Kasumi-1 (cell line): ENCODE measurements at regions not wholly inside any gene's neighbourhood (a gene's known extent, or its start where the extent isn't known, plus 50 kb on each side); places are given as distances from the start of the nearest gene placed in this dataset.

Experiments
- DNase-seq, 2 experiments: peaks; one replicate each; lab custom pipeline; 2025; lab: John Stamatoyannopoulos, UW

DNA sequence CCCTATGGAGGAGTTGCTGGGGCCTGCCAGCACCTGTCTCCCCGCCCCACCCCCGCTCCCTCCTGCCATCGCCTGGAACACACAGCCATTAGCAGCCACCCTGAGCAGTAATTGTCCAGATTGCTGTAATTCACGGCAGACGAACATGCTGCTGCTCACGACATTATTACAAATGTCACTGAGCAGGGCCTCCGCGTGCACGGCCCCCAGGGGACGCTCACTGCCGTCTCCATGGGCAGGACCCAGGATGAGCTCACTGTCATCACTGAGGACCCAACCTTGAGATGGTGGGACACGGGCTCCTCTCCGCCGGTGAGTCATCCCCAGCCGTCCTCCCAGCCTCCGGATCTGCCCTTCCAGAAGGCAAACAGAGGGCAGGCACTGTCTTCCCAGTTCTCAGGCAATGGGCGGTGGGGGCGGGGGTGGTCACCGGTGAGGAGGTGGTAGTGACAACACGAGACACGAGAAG, 100.4 kb downstream of the RFLNA start:
- DNase-seq: no peak

DNA sequence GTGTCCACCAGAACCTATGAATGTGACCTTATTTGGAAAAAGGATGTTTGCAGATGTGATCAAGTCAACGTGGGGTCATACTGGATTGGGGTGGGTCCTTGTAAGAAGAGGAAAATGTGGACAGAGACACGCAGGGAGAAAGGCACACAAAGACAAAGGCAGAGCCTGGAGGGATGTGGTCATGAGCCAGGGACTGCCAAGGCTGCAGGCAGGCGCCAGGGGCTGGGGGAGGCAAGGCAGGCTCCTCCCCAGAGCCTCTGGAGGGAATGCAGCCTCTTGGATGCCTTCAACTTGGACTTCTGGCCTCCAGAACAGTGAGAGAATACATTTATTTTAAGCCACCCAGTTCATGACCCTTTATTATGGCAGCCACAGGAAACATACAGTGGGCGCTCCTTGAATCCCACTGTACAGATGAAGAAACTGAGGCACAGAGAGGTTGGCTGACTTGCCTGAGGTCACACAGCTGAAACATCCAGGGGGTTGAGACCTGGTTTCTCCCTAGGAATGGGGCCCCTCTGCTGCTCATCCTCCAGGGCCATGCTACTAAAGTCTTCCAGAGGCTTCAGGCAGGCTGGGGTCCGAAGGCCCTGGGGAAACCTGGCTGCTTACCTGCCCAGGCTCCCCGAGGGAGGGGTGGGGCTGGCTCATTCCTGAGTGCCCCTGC, 99.7 kb downstream of the RFLNA start:
- no peak for DNase-seq

DNA sequence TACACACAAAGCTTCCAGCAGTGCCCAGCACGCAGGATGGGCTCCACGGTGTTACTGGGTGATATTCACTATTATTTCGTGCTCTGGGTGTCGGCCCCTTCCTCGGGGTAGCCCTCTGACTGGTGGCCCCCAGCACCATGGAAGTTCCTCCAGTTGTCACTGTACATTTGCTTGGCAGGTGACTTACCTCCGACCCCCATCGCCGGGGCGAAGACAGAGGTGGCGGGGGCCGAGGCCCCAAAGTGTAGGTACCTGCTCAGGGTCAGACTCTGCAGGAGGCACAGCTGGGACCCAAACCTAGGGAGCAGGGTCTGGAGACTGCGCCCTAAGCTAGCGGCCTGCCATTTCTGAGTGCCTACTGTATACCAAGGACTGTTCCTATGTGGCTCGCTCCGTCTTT, 98.9 kb downstream of the RFLNA start:
- no peak for DNase-seq

DNA sequence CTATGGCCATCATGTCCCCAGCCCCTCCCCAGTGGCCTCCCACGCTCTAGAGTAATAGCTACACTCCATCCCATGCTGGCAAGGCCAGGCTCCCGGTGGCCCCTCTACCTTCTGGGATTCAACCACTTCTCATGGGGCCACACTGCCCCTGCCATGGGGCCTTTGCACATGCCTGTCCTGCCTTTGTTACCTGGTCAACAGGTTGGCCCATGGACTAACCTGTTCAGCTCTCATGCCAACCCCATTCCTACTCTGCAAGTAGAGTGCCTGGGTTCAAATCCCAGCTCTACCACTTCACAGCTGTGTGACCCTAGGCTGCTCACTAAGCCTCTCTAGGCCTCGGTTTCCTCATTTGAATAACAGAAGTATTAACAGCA, 98.5 kb downstream of the RFLNA start:
- no peak for DNase-seq

DNA sequence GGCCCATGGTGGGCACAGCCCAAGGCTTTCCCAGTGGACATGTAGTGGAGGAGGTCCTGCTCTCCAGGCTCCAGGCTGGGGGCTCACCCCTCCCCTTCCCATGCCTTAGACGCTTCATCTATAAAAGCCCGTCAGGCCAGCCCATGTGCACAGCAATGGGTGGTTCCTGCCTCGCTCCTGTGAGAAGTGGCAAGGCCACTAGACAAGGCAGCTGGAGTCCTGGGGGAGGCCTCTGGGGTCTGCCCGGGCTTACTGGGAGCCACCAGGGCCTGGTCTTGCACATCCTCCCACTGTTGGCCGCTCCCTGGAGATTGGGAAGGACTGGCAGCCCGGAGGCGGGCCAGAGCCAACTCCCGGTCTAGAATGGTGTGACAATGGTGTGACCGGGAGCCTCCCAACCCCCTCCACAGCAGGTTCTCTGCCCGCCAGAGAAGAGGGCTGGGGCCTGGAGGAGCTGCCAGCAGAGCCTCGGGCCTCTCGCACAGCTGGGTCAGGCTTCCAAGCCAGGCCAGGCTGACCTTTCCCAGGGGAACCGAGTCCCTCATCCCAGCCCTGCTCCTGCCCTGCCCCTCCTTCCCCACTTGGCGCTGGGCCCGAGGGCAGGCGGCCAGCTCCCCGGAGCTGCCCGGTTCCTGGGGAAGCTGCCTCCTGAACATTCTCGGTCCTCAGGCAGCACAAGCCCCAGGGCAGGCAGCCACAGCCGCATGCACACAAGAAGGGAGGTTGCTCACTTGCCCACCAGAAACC, 97.9 kb downstream of the RFLNA start:
- no peak for DNase-seq

DNA sequence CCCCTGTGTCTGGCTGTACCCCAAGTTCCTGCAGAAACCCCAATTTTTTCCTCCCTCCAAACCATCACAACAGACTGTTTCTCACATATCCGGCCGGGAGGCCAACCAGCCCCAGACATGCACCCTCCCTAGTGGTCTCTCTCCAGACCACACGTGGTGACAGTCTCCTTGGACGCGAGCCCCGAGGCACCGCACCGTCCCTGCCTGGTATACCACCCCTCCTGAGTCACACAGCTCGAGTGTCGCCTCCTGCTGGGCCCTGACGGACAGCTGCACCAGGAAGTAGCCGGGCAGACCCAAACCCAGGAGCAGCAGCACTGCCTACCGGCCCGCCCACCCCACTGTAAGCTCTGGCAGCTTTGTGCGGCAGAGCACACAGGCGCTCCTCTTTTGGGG, 97.4 kb downstream of the RFLNA start:
- peak; percentile 45 to 65 for DNase-seq

DNA sequence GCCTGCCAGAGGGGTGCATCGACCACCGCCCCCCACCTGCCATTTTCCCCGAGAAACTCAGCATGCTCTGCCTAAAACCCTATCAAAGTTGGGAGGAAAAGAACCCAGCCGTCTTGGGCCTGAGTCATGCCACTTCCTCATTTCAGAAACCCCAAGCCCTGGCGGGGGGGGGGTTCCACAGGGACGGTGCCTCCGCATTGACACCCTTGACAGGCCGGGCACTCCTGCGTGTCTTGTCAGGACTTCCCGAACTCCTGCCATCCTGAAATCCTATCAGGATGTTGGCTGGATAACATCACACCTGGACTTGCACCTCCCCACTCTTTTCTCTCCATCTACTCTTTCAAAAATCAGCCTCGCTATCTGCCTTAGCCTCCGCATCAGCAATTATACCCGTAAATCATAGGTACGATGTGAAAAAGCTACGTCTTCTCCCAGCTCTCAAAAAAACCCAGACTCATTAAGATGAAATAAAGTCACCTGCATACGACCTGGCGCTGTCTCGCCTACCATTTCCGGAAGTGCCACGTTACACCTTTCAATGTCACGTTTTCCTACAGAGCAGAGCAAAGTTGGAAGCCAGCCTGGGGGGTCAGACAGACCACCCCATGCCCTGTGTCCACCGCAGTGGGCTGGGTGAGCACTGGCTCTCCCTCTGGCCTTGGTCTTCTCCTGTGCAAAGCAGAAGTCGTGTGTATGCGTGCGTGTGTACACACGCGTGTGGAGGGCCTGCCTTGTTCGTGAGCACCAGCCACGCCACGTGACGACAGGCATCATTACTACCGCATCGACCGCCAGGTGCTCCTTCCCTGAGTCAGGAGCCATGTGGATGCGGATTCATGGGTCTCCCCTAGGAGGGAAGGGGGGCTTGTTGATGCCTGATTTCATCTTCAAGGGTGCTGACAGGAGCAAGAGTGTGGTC, 96.7 kb downstream of the RFLNA start:
- DNase-seq: peak; percentile 73 to 85

DNA sequence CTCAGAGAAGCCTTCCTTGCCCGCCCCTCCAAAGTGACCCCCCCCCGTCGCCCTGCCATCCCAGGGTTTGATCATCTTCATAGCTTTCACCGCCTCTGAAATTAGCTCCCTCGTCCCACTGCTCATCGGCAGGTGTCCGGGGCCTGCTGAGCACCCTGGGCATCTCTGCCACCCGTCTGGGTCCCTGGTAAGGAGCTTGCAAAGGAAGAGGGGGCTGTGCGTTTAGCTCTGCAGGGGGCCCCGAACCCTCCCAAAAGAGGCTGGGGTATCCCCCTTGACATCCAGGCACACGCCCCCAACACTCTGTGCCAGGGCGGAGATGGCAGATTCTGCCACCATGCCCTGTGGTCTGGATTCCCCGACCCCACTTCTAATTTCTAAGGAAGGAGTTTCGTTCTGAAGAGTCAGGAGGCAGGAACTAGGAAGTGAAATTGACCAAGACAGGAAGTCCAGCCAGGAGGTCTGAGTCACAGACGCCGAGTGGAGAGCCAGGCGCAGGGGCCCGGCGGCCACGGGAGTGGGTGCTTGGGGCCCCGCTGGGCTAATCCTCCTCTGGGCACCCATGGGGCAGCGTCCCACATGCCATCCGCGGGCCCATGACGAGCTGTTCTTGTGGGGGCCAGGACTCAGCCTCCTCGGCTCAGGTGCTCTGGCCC, 95.7 kb downstream of the RFLNA start:
- peak; percentile 34 to 37 for DNase-seq

DNA sequence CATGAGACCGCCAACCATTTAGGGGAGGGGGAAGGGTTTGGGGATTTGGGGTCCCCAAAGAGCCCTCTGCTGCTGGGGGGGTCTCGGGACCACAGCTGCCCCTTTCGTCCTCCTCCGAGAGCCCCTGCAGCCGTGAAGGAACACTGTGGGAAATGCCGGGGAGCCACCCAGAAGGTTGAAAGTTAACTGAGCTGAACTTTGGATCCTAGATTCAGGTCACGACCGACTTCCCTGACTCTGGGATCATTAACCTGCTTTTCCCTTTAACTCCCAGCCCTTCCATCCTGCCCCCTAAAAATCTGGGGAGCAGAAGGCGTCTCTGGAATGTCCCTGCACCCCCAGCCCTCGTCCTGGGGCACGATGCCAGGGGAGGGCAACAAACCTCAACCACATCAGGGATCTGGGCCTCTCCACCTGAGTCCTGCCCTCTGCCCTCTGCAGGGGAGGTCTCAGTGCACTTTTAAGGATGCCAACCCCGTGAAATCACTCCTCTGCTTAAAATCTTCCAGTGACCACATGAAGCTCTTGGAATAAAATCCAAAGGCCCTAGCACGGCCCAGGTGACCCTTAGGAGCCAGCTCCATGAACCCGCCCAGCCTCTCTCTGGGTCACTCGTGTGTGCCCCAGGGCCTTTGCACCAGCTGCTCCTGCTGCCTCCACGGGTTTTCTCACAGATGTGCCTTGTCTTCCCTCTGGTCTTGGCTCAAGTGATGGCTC, 95.0 kb downstream of the RFLNA start:
- DNase-seq: no peak

DNA sequence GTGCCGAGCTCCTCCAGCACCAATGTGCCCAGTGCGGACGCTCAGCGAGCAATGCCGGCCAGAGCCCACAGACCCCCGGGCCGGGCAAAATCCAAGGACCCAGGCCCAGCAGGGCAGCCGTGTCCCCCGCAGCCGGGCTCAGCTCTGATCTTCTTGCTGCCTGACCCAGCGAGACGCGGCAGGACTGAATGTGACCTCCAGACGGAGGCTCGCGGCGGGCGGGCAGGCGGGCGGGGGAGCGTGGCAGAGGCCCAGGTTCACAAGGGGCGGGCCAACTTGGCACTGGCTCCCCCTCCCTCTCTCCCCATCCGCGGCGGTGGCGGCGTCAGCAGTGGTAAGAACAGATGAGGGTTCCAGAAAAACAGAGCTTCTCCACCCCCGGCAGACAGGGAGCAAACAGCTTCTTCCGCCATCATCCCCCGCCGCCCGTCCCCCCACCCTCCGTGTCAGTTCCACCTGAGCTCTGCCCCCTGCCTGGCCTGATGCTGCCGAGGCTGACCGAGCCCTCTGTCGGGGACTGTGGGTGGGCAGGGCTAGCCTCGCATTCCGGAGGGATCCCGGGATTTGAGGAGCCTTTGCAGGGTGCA, 94.3 kb downstream of the RFLNA start:
- DNase-seq: no peak

DNA sequence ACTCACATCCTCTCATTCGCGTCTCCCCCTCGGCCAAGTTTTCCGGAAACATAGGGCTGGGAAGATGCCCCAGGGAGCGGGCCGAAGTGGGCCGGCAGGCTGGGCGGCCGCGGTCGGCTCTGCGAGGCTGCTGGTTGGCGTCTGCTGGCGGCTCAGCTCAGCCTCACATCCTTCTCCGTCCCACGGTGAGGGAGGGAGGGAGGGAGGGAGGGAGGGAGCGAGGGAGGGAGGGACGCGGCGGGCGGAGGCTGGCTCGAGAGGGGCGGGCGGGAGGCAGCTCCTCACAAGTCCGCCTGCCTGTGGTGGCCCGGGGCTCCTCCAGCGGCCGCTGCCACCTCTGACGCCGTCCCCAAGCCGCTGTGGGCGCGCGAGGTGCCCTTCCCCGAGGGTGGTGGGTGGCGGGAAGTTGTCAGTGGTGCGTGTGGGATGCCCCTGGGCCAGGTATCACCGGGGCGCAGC, 93.8 kb downstream of the RFLNA start:
- DNase-seq: no peak

DNA sequence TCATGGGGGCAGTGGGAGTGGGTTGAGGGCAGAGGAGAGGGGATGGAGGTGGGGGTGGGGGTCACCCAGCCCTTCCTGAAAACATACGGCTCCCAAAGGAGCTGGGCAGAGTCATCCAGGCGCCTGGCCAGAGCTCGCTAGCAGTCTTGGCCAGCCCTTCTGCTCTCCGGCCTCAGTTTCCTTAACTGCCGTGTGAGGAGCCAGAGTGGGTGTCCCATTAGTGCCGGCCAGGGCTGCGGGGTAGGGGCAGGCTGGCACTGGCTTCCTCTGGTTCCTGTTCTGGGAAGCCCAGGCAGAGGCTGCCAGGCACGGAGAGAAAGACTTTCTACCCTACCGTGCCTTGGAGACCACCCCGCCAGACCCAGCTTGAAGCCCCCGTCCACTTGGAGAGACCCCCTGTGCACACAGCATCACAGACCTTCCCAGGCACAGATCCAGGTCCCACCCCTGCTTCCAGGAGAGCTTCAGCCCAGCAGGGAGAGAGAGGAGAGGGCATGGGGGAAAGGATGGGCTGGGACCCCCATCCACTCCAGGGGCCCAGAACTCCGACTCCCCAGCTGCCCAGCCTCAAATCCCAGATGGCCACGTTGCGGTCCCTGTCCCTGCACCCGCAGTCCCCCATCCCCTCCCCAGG, 93.3 kb downstream of the RFLNA start:
- DNase-seq: no peak

DNA sequence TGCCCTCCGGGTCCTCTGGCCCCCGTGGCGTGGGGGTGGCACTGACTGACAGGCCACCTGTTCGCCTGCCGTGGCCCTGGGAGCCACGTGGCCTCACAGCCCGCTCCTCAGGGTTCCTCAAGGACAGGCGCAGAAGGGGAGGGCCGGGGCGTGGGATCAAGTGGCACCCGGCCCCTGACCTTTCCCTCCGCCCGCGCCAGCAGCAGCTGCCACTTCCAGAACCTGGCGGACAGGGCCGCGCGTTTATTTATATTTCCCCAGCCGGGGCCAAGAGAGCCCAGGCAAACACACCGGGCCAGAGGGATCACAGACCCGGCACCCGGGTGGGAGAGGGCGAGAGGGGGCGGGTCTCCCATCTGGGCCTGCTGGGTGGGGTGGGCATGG, 92.6 kb downstream of the RFLNA start:
- no peak for DNase-seq

DNA sequence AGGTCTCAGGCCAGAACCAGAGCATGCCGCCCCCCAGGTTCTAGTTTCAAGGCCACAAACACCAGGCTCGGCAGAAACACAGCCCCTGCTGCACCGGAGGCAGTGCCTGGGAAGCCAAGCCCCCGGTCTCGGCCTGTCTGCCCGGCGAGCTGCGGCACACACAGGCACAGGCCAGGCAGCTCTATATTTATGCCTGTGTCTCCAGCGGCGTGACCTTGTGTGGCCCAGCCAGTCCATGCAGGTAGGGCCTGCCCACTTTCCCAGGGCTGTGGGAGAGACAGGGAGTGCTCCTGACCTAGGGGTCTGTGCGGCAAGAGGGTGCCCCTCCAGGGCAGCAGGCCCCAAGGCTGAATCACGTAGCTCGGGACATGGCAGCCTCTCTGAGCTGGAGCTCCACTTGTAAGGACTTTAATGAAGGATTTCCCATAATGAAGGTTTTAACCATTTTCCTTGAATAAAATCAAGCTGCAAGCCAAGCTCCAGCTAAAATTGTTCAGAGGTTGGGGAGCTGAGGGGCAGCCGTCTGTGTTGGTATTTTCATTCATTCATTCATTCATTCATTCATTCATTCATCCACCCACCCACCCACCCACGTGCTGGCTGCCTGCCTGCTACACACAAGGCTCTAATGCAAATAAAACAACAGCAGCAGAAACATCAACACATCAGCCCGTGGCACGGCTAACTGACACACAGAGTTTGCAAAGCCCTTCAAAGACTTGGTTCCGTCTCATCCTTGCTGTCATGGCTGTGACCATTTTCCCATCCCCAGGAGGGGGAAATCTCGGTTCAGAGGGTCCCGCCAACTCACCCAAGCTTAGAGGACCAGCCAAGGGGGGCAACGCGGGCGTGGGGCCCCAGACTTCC, 92.0 kb downstream of the RFLNA start:
- DNase-seq: no peak

DNA sequence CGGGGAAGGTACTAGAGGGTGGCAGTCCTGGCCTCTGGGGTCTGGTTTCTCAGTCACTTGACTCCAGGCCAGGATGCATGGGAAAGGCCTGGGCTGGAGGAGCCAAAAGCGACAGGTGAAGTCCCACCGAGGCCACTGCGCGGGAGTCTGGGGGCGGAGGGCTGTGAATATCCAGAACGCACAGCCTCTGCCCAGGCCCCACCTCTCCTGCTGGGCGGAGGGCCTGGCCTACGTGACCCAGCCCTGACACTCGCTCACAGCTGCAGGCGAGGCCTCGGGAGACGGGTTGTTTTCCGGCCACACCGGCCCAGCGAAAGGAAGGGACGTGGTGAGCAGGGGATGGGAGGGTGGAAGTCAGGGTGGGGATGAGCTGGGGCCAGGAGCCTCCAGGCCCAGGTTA, 91.2 kb downstream of the RFLNA start:
- DNase-seq: no peak

DNA sequence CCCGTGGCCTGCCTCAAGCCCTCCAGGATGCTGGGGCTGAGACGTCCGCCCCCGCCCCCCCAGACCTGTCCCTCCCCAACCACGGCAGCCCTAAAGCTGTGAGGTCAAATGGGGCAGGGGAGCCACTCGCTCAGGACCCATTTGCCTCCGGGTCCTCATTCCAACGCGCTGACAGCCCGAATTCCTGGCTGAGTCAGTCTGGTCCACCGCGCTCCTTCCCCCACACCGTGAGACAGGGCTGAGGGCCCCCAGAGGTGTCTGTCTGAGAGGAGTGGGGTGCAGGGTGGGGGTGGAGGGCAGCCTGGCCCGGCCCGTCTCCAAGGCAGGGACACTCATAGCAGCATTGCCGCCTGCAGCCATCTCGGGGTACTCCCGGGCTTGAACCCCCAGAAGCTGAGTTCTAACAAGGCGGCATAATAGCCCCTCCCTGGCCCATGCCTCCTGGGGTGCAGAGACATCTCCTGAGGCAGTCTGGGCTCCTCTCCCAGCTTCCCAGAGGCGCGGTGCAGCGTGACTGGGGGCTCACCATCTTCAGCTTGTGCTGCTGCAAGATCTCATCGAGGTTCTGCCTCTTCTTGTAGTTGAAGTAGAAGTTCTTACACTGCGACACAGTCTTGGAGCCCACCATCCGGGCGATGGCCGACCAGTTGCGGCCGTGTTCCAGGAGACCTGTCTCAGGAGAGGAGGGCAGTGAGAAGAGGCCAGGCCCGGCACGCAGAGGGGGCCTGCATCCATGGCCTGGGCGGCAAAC, 90.5 kb downstream of the RFLNA start:
- DNase-seq: no peak

DNA sequence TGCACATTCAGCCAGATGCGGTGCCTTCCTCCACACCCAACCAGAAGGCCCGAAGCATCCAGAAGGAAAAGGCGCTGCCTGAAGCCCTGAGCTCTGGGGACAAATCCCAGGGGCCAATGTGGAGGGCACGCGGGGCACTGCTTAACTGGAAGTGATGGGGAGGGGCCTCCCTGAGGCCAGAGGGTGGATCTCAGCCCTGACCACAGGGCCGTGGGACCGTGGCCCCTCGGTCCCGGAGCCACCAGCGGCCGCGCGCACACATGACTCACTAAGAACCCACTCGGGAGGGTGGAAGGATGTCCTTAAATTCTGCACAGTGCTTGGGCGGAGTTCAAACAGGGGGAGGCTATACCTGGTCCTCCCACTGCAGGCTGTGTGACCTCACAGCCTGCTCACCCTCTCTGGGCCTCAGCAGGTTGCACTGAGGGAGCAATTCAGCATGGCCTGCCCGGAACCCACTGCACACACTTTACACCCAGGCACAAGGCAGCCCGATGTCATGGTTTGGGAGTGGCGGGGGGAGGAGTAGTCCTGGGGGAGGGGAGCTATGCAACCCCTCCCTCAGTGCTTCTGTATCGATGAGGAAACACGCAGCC, 89.5 kb downstream of the RFLNA start:
- no peak for DNase-seq

DNA sequence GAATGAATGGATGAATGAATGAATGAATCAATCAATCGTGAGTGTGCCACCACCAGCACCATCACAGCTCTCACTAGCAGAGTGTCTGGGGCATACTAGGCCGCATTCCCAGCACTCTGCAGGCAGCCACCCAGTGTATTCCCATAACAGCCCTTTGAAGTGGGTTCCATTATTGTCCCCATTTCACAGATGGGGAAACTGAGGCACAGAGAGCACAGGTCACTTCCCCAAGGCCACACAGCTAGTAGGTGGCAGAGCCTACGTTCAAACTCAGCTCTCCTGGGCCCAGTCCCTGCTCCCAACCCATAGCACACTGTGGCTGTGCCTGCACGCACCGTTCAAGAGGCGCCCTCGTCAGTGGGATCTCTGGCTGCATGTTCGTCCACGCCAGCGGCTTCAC, 88.1 kb downstream of the RFLNA start:
- DNase-seq: no peak
